Cerebellar cortex (tissue), 1 donor: ENCODE measurements at regions not wholly inside any gene's neighbourhood (a gene's known extent, or its start where the extent isn't known, plus 50 kb on each side); places are given as distances from the start of the nearest gene placed in this dataset.
"Not testable (repeated sequence)": the region's sequence is repeated elsewhere in the genome, so short reads cannot be mapped to it uniquely, and the experiment has no call there.

Experiments used
- DNase-seq: peaks from one replicate; pipeline ENCODE4 v3.0.0-alpha.2; 2015; ENCODE audit warnings: low spot score

DNA sequence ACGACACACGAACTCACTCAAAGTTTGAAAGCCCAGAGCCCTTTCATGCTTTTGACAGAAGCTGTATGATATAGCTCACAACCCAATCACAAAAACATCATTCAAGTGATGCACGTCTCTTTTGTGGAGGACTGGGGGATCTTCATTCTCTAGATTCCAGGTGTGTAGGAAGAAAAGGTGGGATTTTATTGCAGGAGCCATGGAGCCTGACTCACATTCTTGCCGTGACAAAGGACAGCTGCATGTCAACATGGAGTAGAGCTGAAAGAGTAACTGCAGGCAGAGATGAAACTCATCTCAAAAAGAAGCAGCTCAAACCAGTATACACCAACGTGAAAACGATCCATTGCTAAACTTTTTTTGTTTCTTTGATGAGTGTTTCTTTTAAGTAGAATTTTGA lies 50.9 kb upstream of the PDE1A start:
- no peak for DNase-seq

DNA sequence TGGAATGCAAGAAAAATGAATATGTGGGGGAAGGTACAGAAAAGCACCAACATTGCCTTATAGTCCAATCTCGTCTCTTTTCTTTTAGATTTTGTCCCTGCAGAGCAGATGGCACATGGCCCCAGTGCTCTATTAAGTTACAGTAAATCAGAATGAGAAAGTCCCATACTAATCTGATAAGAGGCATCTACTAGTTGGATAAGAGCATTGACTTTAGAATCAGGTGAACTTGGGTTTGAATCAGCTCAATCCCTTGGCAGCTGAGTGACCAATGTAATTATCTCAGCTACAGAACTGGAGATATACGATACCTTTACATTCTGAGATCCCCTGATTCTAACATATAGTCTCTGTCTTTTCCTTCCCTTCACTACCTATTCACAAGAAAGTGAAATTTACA lies 54.8 kb upstream of the PDE1A start:
- DNase-seq: no peak

DNA sequence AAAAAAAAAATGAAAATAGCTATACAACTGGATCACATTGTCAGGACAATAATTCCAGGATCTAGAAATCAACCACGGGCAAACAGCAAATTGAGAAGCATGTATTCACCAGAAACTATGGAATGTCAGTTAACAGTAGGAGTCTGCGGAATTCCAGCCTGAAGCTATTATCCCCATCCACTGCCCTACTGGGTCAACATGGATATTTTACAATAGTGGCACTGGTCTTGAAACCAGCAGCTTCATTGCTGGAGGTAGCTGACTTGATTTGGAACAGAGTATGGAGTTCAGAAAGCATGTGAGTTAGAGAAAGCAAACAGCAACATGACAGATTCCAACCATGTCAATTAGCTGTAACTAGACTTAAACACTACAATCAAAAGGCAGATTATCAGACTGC lies 55.7 kb upstream of the PDE1A start:
- peak; percentile 51 for DNase-seq

DNA sequence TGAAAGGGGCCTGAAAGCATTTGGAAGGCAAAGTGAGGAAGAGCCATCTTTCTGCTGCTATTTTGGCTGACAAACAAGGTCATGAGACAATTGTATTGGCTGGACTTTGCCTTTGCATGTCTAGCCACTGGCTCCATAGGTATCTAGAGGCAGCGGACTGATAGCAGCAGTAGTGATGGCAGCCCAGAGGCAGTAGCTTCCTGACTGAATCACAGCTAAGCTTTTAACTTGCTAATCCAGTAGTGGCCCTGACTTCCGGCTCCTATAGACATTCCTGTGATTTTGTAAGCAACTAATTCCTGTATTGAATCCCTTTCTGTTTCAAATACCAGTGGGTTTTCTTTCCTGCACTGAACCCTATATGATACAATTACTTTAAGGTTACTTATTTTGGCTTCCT lies 69.8 kb upstream of the PDE1A start:
- DNase-seq: no peak

DNA sequence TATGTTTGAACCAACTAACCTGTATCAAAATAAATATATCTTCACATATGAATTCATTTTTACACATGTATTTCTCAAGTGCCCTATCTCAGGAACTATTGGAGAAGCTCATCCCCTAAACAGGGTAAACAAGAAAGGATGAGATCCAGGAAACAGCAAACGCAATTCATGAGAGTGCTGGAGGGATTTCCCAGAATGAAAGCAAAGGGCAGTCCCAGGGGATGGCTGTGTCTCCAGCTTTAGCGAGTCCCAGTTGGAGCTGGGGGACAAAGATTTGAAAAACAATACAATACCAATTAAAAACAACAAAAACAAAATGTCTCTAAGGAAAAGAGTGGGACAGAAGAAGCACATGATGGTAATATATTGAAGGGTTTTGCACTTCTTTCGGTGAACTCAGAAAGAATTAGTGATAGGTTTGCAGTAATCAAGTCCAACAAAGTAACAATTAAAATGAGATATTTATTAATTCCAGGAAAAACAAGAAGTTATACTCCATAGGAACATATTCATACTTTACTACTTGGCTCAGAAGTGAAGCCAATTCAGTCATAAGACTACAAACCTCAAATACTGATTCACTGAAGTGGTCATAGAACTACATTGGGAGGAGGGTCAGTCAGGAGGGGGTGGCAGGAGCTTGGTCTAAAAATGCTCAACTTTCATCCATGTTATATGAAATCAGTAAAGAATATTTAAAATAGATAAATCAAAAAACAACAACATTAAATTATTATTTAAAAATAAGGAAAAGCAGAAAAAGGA lies 73.1 kb upstream of the PDE1A start:
- no peak for DNase-seq

DNA sequence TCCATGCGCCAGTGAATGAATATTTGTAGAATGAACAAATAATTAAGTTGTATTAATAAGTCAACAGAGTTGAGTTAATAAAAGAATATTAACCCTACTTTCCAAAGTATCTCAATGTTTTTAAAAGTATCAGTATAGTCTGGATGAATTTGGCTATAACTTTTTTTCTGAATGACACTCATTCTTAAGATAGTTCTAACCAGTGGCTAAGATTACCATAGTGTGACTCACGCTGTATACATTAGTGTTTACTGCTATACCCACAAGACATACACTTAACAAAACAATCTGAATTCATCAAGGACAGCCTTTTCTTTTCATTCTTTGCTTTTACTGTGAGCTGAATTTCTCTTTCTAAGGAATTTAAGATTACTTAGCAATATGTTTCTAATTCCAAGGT lies 77.0 kb upstream of the PDE1A start:
- no peak for DNase-seq

DNA sequence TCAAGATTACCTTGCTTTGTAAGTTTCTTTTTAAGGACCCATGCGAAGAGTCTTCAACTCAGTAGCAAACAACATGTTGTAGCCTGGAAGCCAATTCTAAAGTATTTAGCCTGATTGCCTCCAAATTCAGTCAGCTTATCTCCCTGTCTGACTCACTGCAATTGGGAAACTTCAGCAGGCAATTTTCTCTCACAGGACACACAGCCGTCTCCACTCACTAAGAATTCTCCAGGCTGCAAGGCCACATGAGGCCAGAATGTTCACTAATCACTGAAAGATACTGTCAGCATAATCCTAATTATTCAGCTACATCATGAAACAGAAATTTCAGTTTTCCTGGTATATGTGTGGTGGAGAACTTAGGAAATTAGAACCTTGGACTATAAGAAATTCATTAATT lies 78.1 kb upstream of the PDE1A start:
- no peak for DNase-seq

DNA sequence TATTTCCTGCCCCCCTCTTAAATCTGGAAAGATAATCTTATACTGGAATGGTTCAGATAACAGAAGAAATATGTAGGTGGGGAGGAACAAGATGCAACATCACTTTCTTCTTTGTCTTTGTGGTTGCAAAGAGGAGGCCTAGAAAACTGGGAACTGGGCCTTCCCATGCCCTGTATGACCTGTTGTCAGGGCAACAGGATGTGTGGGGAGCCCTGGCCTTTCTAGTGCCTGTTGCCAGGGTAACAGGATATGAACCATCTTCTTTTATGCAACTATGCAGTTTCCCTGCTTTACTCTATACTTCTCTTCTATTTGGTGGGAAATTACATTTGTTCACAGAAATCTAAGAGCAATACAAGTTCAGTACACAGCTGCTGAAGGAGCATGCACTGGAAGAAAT lies 79.8 kb upstream of the PDE1A start:
- no peak for DNase-seq

DNA sequence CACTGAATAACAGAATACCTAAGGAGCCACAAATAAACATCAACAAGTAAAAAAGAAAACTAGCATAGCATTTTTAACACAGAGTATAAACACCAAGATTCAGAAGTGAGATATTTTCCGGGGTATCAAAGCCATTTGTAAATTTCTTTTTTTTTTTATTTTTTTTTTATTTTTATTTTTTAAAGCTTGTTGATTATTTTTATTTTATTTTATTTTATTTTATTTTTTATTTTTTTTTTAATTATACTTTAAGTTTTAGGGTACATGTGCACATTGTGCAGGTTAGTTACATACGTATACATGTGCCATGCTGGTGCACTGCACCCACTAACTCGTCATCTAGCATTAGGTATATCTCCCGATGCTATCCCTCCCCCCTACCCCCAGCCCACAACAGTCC lies 81.7 kb upstream of the PDE1A start:
- not testable (repeated sequence) for DNase-seq

DNA sequence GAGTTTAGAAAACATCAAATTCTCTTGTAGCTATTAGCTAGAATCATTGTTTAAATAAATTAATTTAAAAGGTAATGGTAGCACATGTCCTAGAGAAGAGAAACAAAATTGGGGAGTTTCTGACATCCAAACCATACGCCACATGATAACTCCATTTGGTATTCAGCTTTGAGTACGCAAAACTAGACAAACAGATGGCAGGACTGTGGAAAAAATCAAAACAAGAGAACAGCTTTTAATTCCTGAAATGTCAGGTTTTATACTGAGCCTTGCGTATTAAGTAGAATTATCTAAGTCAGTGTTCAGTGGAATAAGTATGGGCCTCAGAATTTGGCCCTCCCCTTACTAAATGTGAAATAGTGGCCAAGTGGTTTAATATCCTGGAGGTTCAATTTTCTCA lies 82.4 kb upstream of the PDE1A start:
- peak; percentile 70 for DNase-seq

DNA sequence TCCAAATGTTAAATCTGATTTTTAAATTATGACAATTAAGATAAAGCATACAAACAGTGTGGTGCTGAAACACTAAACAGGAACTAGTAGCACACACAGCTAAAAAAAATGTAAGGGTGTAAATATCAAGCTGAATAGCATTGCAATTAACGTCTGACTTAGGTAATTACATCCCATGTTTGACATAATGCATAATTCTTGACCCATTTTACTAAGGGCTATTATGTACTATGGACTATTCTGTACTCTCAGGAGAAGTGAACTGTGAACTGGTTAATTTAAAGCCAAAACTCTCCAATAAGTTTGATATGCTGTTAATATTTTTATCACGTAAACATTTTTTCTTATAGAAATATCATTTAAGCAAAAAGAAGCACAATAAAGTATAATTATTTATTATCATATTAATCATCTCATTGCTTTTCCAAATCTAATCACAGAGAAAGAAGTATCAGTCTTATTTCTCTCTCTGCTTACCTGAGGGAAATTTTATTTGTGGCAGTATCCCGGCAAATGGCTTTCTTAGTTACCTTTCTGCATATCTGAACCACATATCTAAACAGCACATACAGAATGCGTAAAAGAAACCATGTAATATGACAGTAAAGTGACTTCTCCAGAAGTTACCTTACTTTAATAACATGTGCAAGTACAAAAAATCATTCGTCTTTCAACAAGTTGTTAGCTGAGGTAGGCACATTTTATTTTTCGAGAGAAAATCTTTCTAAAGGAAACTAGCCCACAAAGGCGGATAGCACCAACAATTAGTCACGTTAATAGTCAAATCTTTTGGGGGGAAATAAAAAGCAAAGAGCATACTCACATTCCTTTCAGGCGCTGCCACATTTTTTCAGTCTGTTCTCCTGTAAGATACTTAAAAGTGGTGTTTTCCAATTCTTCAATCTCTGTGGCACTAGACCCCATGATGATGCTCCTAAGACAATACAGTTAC lies 94.9 kb upstream of the PDE1A start:
- DNase-seq: peak; percentile 62

DNA sequence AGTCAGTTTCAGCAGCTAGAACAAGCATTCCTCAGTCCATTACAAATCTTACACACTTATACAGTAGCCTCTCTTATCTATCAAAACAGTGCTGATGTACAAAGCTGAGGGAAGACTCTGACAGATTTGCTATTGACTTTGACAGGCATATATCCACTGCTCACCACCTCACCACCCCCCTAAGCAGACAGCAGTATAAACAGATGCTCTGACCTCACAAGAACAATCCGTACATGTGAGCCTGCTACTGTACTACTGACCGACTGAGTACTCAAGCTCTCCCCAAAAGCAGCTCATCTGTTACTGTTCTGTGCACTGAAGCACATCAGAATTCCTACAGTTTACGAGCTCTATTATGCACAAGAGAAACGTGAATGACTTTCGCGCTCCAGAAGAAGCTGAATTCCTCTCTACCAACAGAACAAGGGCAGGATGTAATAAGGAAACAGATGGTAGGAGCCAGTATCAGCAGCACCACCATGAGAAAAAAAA lies 95.6 kb upstream of the PDE1A start:
- peak; percentile 94 for DNase-seq

DNA sequence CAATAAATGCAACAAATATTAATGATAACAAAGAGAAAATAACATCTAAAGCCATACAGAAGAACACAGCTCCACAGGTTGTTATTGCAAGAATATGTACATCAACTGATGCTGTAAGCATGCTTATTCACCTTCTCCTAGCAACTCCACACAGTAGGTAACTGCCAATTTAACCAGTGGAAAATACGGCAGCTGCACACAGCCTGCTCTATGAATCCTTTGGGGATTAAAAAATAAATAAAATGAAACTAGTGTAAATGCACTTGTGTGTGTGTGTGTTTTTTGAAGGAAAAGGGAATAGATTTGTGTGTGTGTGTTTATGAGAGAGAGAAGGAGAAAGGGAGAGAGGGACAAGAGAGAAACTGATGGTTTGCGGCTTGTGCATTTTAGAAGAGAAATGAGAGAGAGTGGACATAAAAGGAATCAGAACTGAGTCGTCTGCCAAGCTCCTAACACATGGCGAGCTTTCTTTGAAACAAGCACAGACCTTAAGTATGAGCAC lies 96.2 kb upstream of the PDE1A start:
- DNase-seq: peak; percentile 78

DNA sequence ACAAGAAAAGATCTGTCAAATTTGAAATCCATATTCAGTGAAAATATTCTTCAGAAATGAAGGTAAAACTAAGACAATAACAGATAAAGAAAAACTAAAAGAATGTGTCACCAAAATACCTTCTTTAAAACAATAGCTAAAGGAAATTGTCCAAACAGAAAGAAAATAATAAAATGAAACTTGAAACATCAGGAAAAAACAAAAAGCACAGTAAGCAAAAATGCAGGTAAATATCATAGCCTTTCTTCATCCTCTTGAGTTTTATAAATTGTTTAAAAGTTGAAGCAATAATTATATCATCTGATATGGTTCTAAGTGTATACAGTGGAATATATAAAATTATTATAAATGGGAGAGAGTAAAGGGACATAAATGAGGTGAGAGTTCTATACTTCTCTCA lies 103.8 kb upstream of the PDE1A start:
- no peak for DNase-seq

DNA sequence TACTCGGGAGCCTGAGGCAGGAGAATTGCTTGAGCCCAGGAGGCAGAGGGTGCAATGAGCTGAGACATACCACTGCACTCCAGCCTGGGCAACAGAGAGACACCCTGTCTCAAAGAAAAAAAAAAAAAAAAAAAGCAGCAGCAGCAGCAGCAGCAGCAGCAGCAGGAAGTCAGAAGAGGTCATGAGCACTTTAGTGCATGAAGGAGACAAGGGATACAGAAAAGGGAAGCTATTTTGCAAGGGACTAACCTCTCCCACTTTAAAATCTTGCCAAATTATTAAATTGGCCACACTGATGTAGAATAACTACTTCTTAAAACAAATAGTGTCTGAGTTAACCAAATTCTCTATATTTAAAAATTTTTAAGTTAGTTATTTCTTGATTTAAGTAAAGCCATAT lies 113.4 kb upstream of the PDE1A start:
- no peak for DNase-seq

DNA sequence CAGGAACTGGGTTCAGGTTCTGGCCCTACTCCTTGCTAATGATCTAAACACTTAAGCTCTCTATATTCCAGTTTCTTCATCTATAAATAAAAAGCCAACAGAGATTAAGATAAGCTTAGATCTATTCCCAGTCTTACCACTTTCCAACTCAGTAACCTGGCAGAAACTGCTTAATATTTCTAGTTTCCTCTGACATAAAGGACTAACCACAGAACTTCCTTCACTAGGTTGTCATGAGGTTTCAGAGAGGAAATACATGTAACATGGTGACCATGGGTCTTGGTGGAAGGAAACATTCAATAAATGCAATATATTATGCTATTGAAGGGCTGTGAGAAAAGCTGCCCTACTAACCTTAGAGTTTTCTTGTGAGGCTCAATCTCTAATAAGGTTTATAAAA lies 114.4 kb upstream of the PDE1A start:
- DNase-seq: no peak

DNA sequence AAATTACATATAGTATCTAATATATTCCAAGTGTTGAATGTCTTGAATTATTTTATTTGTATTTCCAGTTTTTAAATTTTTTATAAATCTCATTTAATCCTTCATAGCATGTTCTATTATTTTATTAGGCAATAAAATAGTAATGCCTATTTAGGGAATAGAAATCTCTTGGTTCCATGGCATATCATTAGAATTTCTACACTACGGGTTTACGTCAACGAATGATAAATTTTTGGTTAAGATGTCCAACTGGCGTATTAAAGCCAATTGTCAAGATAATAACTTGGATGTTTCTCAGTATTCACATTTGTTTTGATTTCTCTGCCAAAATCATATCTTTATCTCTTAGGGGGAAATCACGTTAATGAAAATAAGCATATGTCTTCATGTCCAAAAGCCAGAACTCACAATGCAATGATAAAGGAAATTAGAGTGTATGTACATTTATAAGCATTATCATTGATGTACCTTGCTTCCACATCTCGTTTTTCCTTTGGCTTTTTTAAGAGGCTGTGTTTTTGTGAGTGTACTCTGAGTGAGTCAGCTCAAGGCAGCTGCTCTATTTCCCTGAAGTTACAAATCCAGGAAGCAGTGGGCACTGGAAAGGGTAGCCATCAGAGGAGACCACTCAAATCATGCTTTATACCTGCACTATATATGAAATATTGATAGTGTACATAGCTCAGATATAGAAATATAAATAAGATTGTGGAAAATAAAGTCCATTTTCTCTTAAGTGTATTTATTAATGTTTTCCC lies 115.8 kb upstream of the PDE1A start:
- peak; percentile 68 for DNase-seq

DNA sequence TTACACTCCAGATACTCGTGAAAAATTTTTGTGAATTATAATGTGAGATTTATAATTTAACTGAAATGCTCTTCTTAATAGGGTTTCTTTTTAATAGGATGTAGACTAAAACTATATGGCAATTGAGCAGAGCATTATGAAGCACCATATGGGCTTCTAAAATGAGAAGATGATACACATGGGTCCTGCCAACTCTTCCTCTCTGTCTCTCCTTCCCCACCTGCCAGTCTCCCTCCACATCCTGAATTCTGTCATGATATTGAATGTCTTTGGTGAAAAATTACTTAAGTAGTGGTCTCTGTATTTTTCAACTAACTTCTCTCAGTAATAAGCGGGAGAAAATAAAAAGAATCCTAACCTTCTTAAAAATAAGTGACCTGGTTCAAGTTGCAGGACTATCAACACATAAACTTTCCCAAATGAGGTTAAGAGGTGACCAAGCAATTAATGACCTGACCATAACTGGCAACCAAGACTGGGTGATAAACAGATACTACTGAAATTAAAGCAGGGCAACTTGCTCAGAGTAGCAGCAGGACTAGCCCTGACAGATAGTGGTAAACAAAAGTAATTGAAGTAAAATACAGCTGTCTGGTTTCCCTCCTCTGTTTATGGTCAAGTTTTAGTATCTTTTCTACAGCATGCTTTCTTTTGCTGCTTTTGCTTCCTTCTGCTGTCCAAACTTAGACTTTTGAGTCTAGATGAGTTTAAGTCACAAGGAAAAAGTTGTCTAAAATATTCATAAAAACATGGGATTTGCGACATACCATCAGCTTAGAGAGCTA lies 117.1 kb upstream of the PDE1A start:
- peak; percentile 79 for DNase-seq

DNA sequence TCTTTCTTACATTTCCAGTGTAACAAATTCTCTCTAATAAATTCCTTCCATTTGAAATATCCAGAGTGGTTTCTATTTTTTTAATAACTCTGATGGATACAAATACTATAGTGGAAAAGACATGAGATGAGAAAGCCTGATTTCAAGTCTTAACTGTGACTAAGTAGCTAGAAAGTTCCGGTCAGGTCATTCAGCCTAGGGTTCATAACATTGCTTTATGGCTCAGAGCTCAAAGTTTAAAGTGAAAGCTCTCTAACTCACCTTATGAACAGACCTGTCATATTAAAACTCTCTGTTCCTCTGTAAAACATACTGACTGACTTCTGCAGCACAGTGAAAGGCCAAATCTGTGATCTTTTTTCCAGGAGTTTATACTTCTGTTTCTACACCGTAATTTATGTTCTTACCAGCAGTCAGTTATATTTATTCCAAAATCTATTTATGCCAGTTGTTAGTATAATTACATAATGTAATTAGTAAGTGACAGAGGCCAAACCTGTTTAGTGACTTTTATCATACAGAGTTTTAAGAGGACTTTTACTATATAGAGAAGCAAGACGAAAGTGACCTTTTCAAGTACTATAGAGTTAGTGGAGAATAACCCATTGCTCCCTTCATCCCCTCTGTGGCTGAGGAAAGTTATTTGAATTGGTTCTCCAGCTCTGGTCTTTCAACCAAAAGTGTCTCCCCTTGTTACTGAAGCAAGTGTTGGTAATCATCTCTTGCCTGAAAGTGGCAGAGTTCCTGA lies 118.8 kb upstream of the PDE1A start:
- DNase-seq: no peak
